ENCODE measurements at regions not wholly inside any gene's neighbourhood (a gene's known extent, or its start where the extent isn't known, plus 50 kb on each side); places are given as distances from the start of the nearest gene placed in this dataset.

GRCh38 chr9:89864731-89865130 lies 259.9 kb downstream of the GADD45G start:
- no peak overlapping the region for H3K27ac ChIP-seq
- DNase-seq = peak in 1 of 7 donors; percentile 1
- H3K9me3 ChIP-seq (replicated peaks in 1 of 3) = no peaks in the 10 kb centered on the region
- no peaks in the 10 kb centered on the region for H3K27me3 ChIP-seq
- H3K4me3 ChIP-seq = no peak overlapping the region
- TF ChIP-seq POLR2A (IDR thresholded peaks at IDR 0.05) = no peak
- TF ChIP-seq, protein P1, sequence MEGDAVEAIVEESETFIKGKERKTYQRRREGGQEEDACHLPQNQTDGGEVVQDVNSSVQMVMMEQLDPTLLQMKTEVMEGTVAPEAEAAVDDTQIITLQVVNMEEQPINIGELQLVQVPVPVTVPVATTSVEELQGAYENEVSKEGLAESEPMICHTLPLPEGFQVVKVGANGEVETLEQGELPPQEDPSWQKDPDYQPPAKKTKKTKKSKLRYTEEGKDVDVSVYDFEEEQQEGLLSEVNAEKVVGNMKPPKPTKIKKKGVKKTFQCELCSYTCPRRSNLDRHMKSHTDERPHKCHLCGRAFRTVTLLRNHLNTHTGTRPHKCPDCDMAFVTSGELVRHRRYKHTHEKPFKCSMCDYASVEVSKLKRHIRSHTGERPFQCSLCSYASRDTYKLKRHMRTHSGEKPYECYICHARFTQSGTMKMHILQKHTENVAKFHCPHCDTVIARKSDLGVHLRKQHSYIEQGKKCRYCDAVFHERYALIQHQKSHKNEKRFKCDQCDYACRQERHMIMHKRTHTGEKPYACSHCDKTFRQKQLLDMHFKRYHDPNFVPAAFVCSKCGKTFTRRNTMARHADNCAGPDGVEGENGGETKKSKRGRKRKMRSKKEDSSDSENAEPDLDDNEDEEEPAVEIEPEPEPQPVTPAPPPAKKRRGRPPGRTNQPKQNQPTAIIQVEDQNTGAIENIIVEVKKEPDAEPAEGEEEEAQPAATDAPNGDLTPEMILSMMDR (IDR thresholded peaks at IDR 0.05) = no peak
- 76 to 100% (median 81%) methylated on average over 2 to 4 of the region's 4 CpGs for WGBS, 4 donors
- peaks cover 0 to 3% of the 10 kb centered on the region in 2 donors for H3K4me1 ChIP-seq (replicated peaks in 1 of 2)
- no peaks in the 10 kb centered on the region for H3K36me3 ChIP-seq (replicated peaks in 1 of 2)
- intact Hi-C loops (cut with DNase I) = no loop called here

DNA sequence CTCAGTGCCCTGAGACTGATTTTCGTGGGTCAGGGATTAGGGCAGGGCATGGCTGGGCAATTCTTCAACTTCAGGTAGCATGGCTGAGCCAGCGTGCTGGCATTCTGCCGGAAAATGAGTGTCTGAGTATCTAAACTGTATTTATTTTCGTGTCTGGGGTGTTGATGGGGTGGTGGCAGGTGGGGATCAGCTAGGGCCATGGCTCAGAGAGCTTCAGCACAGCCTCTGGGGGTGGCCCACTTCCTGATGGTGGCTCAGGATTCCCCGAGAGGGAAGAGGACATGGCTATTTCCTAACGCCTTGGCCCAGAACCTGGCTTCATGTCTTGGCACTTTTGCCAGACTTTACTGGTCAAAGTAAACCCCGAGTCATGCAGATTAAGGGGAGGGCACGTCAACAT lies 260.5 kb downstream of the GADD45G start:
- H3K27me3 ChIP-seq = no peaks in the 10 kb centered on the region
- no peak for TF ChIP-seq POLR2A (IDR thresholded peaks at IDR 0.05)
- intact Hi-C loops (cut with DNase I) = no loop called here
- no peak overlapping the region for H3K27ac ChIP-seq
- peaks cover under 1 to 3% of the 10 kb centered on the region in 2 donors for H3K4me1 ChIP-seq (replicated peaks in 1 of 2)
- no peaks in the 10 kb centered on the region for H3K9me3 ChIP-seq (replicated peaks in 1 of 3)
- no peak overlapping the region for H3K4me3 ChIP-seq
- DNase-seq = peak in 1 of 7 donors; percentile 8
- H3K36me3 ChIP-seq (replicated peaks in 1 of 2) = no peaks in the 10 kb centered on the region
- whole genome bisulfite sequencing, 4 donors = 83 to 95% (median 92%) methylated on average over 4 to 8 of the region's 8 CpGs

- Histone ChIP-seq H3K36me3 (replicated peaks in 1 of 2) (no peaks in the 10 kb centered on the region), H3K9me3 (replicated peaks in 1 of 3) (no peaks in the 10 kb centered on the region), H3K27me3 (no peaks in the 10 kb centered on the region), H3K4me1 (replicated peaks in 1 of 2) (peaks cover 3 to 7% of the 10 kb centered on the region in 2 donors), H3K27ac (no peak overlapping the region), H3K4me3 (no peak overlapping the region)
- no peak for TF ChIP-seq POLR2A (IDR thresholded peaks at IDR 0.05)
- TF ChIP-seq, protein P1 (IDR thresholded peaks at IDR 0.05) = no peak
- 96 to 100% (median 98%) methylated on average over 4 to 10 of the region's 10 CpGs for WGBS, 4 donors
- peak in 1 of 7 donors; percentile 0 for DNase-seq
- intact Hi-C loops (cut with DNase I) = no loop called here
Measured at GRCh38 chr9:89865981-89866380, 261.2 kb downstream of the GADD45G start.

DNA sequence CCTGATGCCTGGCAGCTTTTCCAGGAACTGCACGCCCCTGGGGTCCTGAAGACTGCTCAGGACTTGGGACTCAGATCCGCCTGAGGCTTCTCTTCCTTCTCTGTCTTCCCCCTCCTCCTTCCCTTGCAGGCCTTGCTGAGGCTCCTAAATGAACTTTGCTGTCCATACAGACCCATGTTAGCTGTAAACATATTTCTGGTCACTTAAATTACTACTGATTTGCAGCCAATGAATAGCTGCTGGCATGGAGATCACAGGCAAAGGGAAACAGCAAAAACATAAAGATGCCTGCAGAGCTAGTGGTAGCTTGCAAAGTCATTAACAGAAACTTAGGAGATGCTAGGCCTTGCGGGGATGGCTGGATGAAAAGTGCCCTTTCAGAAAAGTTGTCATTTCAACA lies 261.9 kb downstream of the GADD45G start:
- no peaks in the 10 kb centered on the region for H3K9me3 ChIP-seq (replicated peaks in 1 of 3)
- no peaks in the 10 kb centered on the region for H3K36me3 ChIP-seq (replicated peaks in 1 of 2)
- WGBS, 4 donors = 89 to 97% (median 95%) methylated on average over 3 of the region's 3 CpGs
- H3K4me1 ChIP-seq (replicated peaks in 1 of 2) = peaks cover 5 to 7% of the 10 kb centered on the region in 2 donors
- DNase-seq = peak in 1 of 7 donors; percentile 0
- no peaks in the 10 kb centered on the region for H3K27me3 ChIP-seq
- TF ChIP-seq POLR2A (IDR thresholded peaks at IDR 0.05) = no peak
- TF ChIP-seq, protein P1 (IDR thresholded peaks at IDR 0.05) = no peak
- no peak overlapping the region for H3K4me3 ChIP-seq
- intact Hi-C loops (cut with DNase I) = no loop called here
- no peak overlapping the region for H3K27ac ChIP-seq

GRCh38 chr9:89868100-89868499 lies 263.3 kb downstream of the GADD45G start:
- Histone ChIP-seq H3K4me3 (no peak overlapping the region), H3K9me3 (replicated peaks in 1 of 3) (no peaks in the 10 kb centered on the region), H3K27ac (no peak overlapping the region), H3K27me3 (no peaks in the 10 kb centered on the region), H3K36me3 (replicated peaks in 1 of 2) (no peaks in the 10 kb centered on the region), H3K4me1 (replicated peaks in 1 of 2) (peaks cover 3 to 10% of the 10 kb centered on the region in 2 donors)
- no peak for DNase-seq
- WGBS, 4 donors = 86 to 100% (median 98%) methylated on average over 4 of the region's 4 CpGs
- intact Hi-C loops (cut with DNase I) = no loop called here
- TF ChIP-seq POLR2A (IDR thresholded peaks at IDR 0.05) = no peak
- TF ChIP-seq, protein P1 (IDR thresholded peaks at IDR 0.05) = no peak
